ENCODE measurements at regions not wholly inside any gene's neighbourhood (a gene's known extent, or its start where the extent isn't known, plus 50 kb on each side); places are given as distances from the start of the nearest gene placed in this dataset.

DNA sequence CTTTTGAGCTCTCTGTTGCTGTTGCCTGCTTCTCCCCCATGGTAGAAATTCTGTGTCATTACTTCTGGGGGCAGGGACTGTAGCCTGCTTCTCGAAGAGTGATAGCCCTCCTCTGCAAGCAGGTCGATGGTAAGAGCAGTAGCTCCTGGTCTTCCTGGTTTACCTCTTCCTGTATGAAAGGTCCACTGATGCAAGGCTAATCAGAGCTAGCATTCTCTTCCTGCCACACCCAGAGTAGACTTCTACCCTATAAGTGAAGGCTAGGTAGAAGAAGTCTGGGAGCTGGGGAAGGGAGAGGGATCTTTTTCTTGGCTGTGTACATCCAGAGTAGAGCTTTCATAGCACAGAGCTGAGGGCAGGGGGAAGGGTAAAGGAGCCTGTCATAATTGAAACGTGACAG is 357.0 kb downstream of the SQOR start:
- intact Hi-C loops (cut with micrococcal nuclease; ENCODE audit: unreplicated experiment): no loop called here
- no peak overlapping the region for H3K4me2 ChIP-seq (ENCODE audit: low read depth, low read length)
- no peak overlapping the region for H3K27ac ChIP-seq (ENCODE audit: extremely low read length, insufficient read depth, low read length)
- H3K4me1 ChIP-seq (ENCODE audit: insufficient read depth, low read length): no peaks in the 10 kb centered on the region
- POLR2A ChIA-PET: no interaction called here
- H3K27me3 ChIP-seq (ENCODE audit: control insufficient read depth in 1 of 2, insufficient read depth in 2 of 2, low read length in 2 of 2): no peaks in the 10 kb centered on the region
- H3K9me3 ChIP-seq (ENCODE audit: low read length): peaks cover 69% of the 10 kb centered on the region
- no peak overlapping the region for H2AFZ ChIP-seq (ENCODE audit: low read length)
- CTCF ChIA-PET (ENCODE audit: low intra/inter-chr PET ratio, low total read pairs): no interaction called here
- H3K4me3 ChIP-seq (replicated peaks in 1 of 3; ENCODE audit: insufficient read depth in 1 of 3, low read depth in 2 of 3, low read length in 3 of 3): no peak overlapping the region
- BruUV-seq (replicated peaks): no TSS peak
- DNase-seq (ENCODE audit: low spot score) (no peak), FAIRE-seq (no peak), ATAC-seq (no peak)
- in situ Hi-C loops (cut with HindIII; ENCODE audit: extremely low pct_ligation_motif_present, low pct_unique_long_range_greater_than_20kb): no loop called here
- WGBS (ENCODE audit: low lambda C conversion rate): 0% methylated on average over 3 of the region's 3 CpGs
- no peaks in the 10 kb centered on the region for H3K36me3 ChIP-seq (replicated peaks in 1 of 2; ENCODE audit: control insufficient read depth in 1 of 2, insufficient read depth in 2 of 2, low read length in 2 of 2)
- H4K20me1 ChIP-seq (ENCODE audit: insufficient read depth, low read length): no peaks in the 10 kb centered on the region
- TF ChIP-seq ZNF850 (CRISPR knock-in tag; conservative IDR thresholded peaks at IDR 0.05) (no peak), MXI1 (IDR thresholded peaks at IDR 0.05; ENCODE audit: borderline replicate concordance, low read depth, low read length) (no peak)
- TF ChIP-seq, protein P1, sequence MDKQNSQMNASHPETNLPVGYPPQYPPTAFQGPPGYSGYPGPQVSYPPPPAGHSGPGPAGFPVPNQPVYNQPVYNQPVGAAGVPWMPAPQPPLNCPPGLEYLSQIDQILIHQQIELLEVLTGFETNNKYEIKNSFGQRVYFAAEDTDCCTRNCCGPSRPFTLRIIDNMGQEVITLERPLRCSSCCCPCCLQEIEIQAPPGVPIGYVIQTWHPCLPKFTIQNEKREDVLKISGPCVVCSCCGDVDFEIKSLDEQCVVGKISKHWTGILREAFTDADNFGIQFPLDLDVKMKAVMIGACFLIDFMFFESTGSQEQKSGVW (CRISPR knock-in tag; IDR thresholded peaks at IDR 0.05; ENCODE audit: borderline replicate concordance): no peak
- TF ChIP-seq, protein P2, sequence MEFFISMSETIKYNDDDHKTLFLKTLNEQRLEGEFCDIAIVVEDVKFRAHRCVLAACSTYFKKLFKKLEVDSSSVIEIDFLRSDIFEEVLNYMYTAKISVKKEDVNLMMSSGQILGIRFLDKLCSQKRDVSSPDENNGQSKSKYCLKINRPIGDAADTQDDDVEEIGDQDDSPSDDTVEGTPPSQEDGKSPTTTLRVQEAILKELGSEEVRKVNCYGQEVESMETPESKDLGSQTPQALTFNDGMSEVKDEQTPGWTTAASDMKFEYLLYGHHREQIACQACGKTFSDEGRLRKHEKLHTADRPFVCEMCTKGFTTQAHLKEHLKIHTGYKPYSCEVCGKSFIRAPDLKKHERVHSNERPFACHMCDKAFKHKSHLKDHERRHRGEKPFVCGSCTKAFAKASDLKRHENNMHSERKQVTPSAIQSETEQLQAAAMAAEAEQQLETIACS (CRISPR knock-in tag; IDR thresholded peaks at IDR 0.05): no peak
- TF ChIP-seq, protein P3, sequence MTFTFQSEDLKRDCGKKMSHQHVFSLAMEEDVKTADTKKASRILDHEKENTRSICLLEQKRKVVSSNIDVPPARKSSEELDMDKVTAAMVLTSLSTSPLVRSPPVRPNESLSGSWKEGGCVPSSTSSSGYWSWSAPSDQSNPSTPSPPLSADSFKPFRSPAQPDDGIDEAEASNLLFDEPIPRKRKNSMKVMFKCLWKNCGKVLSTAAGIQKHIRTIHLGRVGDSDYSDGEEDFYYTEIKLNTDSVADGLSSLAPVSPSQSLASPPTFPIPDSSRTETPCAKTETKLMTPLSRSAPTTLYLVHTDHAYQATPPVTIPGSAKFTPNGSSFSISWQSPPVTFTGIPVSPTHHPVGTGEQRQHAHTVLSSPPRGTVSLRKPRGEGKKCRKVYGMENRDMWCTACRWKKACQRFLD (CRISPR knock-in tag; IDR thresholded peaks at IDR 0.05; ENCODE audit: borderline replicate concordance): no peak
- TF ChIP-seq, protein P4, sequence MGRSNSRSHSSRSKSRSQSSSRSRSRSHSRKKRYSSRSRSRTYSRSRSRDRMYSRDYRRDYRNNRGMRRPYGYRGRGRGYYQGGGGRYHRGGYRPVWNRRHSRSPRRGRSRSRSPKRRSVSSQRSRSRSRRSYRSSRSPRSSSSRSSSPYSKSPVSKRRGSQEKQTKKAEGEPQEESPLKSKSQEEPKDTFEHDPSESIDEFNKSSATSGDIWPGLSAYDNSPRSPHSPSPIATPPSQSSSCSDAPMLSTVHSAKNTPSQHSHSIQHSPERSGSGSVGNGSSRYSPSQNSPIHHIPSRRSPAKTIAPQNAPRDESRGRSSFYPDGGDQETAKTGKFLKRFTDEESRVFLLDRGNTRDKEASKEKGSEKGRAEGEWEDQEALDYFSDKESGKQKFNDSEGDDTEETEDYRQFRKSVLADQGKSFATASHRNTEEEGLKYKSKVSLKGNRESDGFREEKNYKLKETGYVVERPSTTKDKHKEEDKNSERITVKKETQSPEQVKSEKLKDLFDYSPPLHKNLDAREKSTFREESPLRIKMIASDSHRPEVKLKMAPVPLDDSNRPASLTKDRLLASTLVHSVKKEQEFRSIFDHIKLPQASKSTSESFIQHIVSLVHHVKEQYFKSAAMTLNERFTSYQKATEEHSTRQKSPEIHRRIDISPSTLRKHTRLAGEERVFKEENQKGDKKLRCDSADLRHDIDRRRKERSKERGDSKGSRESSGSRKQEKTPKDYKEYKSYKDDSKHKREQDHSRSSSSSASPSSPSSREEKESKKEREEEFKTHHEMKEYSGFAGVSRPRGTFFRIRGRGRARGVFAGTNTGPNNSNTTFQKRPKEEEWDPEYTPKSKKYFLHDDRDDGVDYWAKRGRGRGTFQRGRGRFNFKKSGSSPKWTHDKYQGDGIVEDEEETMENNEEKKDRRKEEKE (IDR thresholded peaks at IDR 0.05): no peak
- no peak overlapping the region for H3K9ac ChIP-seq (ENCODE audit: insufficient read depth, low read depth, low read length)
- no peaks in the 10 kb centered on the region for H3K79me2 ChIP-seq (ENCODE audit: insufficient read depth, low read length)
